HEK293 (cell line): ENCODE measurements at regions not wholly inside any gene's neighbourhood (a gene's known extent, or its start where the extent isn't known, plus 50 kb on each side); places are given as distances from the start of the nearest gene placed in this dataset.

Experiments
- GLI4 ChIP-seq: fragments of 450-650 bp; formaldehyde crosslinking; IDR thresholded peaks from 2 replicates; pipeline ENCODE4 v1.5.1; 2016; ENCODE audit warnings: missing biosample characterization, missing genetic modification characterization
- KLF16 ChIP-seq: fragments of 450-650 bp; formaldehyde crosslinking; IDR thresholded peaks from 2 replicates; pipeline ENCODE4 v1.5.1; 2017; ENCODE audit warnings: missing biosample characterization, missing genetic modification characterization
- ZIC2 ChIP-seq: fragments of 450-650 bp; formaldehyde crosslinking; IDR thresholded peaks from 2 replicates; pipeline ENCODE4 v1.5.1; 2016; ENCODE audit warnings: missing biosample characterization, missing genetic modification characterization
- ZNF138 ChIP-seq: fragments of 450-650 bp; formaldehyde crosslinking; IDR thresholded peaks from 2 replicates; pipeline ENCODE4 v1.5.1; 2016; ENCODE audit warnings: missing biosample characterization, missing genetic modification characterization, borderline replicate concordance
- TF ChIP-seq, protein P1 (sequence below): fragments of 450-650 bp; formaldehyde crosslinking; IDR thresholded peaks from 2 replicates; pipeline ENCODE4 v1.5.1; 2016; ENCODE audit warnings: missing biosample characterization, missing genetic modification characterization
- TF ChIP-seq, protein P2 (sequence below): fragments of 450-650 bp; formaldehyde crosslinking; IDR thresholded peaks from 2 replicates; pipeline ENCODE4 v1.5.1; 2016; ENCODE audit warnings: missing biosample characterization, missing genetic modification characterization

DNA sequence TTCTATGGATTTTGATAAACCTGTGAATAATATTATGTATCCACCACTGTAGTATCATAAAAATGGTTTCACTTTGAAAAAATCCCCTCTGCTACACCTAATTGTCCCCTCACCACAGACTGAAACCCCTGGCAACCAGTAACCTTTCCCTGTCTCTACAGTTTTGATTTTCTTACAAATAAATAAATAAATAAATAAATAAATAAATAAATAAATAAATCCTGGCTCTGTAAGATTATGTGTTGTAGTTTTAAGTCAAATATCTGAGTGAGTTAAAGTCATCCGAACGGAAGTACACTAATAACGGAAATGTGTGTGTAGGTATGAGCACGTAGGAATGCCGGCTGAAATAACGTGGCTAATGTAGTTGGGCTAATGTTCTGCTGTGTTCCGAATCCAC, 641.5 kb downstream of the GABRG1 start:
- no peak for TF ChIP-seq KLF16
- no peak for TF ChIP-seq GLI4 (tag by site-specific recombination)
- no peak for TF ChIP-seq ZIC2 (tag by site-specific recombination)
- TF ChIP-seq, protein P1, sequence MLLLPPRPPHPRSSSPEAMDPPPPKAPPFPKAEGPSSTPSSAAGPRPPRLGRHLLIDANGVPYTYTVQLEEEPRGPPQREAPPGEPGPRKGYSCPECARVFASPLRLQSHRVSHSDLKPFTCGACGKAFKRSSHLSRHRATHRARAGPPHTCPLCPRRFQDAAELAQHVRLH (tag by site-specific recombination), result no peak
- no peak for TF ChIP-seq ZNF138
- TF ChIP-seq, protein P2, sequence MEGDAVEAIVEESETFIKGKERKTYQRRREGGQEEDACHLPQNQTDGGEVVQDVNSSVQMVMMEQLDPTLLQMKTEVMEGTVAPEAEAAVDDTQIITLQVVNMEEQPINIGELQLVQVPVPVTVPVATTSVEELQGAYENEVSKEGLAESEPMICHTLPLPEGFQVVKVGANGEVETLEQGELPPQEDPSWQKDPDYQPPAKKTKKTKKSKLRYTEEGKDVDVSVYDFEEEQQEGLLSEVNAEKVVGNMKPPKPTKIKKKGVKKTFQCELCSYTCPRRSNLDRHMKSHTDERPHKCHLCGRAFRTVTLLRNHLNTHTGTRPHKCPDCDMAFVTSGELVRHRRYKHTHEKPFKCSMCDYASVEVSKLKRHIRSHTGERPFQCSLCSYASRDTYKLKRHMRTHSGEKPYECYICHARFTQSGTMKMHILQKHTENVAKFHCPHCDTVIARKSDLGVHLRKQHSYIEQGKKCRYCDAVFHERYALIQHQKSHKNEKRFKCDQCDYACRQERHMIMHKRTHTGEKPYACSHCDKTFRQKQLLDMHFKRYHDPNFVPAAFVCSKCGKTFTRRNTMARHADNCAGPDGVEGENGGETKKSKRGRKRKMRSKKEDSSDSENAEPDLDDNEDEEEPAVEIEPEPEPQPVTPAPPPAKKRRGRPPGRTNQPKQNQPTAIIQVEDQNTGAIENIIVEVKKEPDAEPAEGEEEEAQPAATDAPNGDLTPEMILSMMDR, result no peak
